Astrocyte (in vitro differentiated cells and primary cell): ENCODE measurements at regions not wholly inside any gene's neighbourhood (a gene's known extent, or its start where the extent isn't known, plus 50 kb on each side); places are given as distances from the start of the nearest gene placed in this dataset.

Source experiments
- DNase-seq: peaks from one replicate; pipeline ENCODE4 v3.0.0-alpha.2; 2010; ENCODE audit warnings: low read depth
- FAIRE-seq: peaks from 2 replicates; lab custom pipeline; 2011; peaks lifted over from hg19 to GRCh38; lab: Jason Lieb, UNC
- H2AFZ ChIP-seq: 2 replicates; pipeline ENCODE4 v1.6.0; 2012; ENCODE audit warnings: low read depth, low read length, inconsistent platforms
- H3K27ac ChIP-seq: 2 replicates; pipeline ENCODE4 v1.5.1; 2011; ENCODE audit warnings: low read depth, low read length, inconsistent platforms
- H3K27me3 ChIP-seq: 2 replicates; pipeline ENCODE4 v1.6.0; 2011; ENCODE audit warnings: low read length, inconsistent platforms; ENCODE audit not compliant: insufficient read depth
- H3K36me3 ChIP-seq: 2 replicates; pipeline ENCODE4 v1.5.1; 2011; ENCODE audit warnings: low read length, inconsistent platforms; ENCODE audit not compliant: insufficient read depth
- H3K4me1 ChIP-seq: 2 replicates; pipeline ENCODE4 v1.5.1; 2011; ENCODE audit warnings: low read length, inconsistent platforms; ENCODE audit not compliant: insufficient read depth
- H3K4me2 ChIP-seq: 2 replicates; pipeline ENCODE4 v1.6.0; 2012; ENCODE audit warnings: low read length, inconsistent platforms
- H3K4me3 ChIP-seq: 2 replicates; pipeline ENCODE4 v1.5.1; 2011; ENCODE audit warnings: low read depth, mild to moderate bottlenecking, low read length, inconsistent platforms; ENCODE audit not compliant: insufficient read depth
- H3K79me2 ChIP-seq: 2 replicates; pipeline ENCODE4 v1.6.0; 2012; ENCODE audit warnings: mild to moderate bottlenecking, low read length, inconsistent platforms; ENCODE audit not compliant: insufficient read depth
- H3K9ac ChIP-seq: 2 replicates; pipeline ENCODE4 v1.6.0; 2012; ENCODE audit warnings: mild to moderate bottlenecking, low read length, inconsistent platforms
- H3K9me3 ChIP-seq: 2 replicates; pipeline ENCODE4 v1.5.1; 2012; ENCODE audit warnings: low read depth, mild to moderate bottlenecking, low read length, inconsistent platforms; ENCODE audit not compliant: insufficient read depth
- H4K20me1 ChIP-seq: 2 replicates; pipeline ENCODE4 v1.6.0; 2012; ENCODE audit warnings: low read length, inconsistent platforms; ENCODE audit not compliant: insufficient read depth
- H3K27ac Mint-ChIP-seq: one replicate; pipeline ENCODE4 v1.8.0; 2021; ENCODE audit warnings: mild to moderate bottlenecking, mixed read lengths; ENCODE audit not compliant: unreplicated experiment
- H3K27me3 Mint-ChIP-seq: one replicate; pipeline ENCODE4 v1.8.0; 2021; ENCODE audit warnings: low read depth, mixed read lengths; ENCODE audit not compliant: unreplicated experiment
- H3K36me3 Mint-ChIP-seq: one replicate; pipeline ENCODE4 v1.8.0; 2021; ENCODE audit warnings: low read depth, mixed read lengths; ENCODE audit not compliant: unreplicated experiment
- H3K4me1 Mint-ChIP-seq: one replicate; pipeline ENCODE4 v1.8.0; 2021; ENCODE audit warnings: low read depth, mixed read lengths; ENCODE audit not compliant: unreplicated experiment
- H3K4me3 Mint-ChIP-seq: one replicate; pipeline ENCODE4 v1.8.0; 2021; ENCODE audit warnings: mild to moderate bottlenecking, moderate library complexity, mixed read lengths; ENCODE audit not compliant: unreplicated experiment
- H3K9me3 Mint-ChIP-seq: one replicate; pipeline ENCODE4 v1.8.0; 2021; ENCODE audit warnings: mild to moderate bottlenecking, mixed read lengths; ENCODE audit not compliant: unreplicated experiment
- EZH2 ChIP-seq: IDR thresholded peaks from 2 replicates; pipeline ENCODE4 v1.6.1; 2012; ENCODE audit warnings: mild to moderate bottlenecking, low read length, inconsistent platforms; ENCODE audit not compliant: insufficient read depth
- TF ChIP-seq, protein P1 (sequence below): IDR thresholded peaks from 2 replicates; pipeline ENCODE4 v1.5.1; 2011; ENCODE audit warnings: low read depth, mild to moderate bottlenecking, inconsistent platforms, low read length, moderate library complexity; ENCODE audit not compliant: insufficient read depth

DNA sequence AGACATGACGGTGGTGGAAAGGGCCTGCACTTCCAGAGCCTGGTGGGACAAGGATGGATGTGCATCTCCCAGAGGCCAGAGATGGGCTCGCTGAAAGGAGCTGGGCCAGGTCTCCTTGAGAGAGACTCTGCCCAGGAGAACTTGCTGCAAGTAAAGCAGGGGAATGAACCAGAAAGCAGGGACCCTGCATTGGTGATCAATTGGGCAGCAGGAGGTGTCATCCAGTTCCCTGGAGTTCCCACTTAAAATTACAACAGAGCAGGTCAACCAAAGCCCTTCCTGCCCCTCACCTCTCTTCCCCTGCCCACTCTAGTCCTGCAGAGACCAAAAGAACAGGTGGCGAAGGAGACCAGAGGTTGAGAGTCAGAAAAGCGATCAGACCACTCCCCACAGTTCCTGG is 69.7 kb upstream of the CAB39 start:
- Histone ChIP-seq H3K27me3 (no peaks in the 10 kb centered on the region), H3K27ac (no peak overlapping the region), H4K20me1 (no peaks in the 10 kb centered on the region), H3K79me2 (no peaks in the 10 kb centered on the region), H3K4me1 (peaks cover 3% of the 10 kb centered on the region), H3K4me3 (no peak overlapping the region), H3K4me2 (no peak overlapping the region), H3K9ac (no peak overlapping the region), H3K9me3 (no peaks in the 10 kb centered on the region), H2AFZ (no peak overlapping the region), H3K36me3 (no peaks in the 10 kb centered on the region)
- Mint-ChIP-seq H3K27ac (no peak overlapping the region), H3K4me1 (no peaks in the 10 kb centered on the region), H3K36me3 (no peaks in the 10 kb centered on the region), H3K27me3 (peaks cover 2% of the 10 kb centered on the region), H3K4me3 (no peak overlapping the region), H3K9me3 (peaks cover 3% of the 10 kb centered on the region)
- DNase-seq, result no peak
- no peak for TF ChIP-seq EZH2
- TF ChIP-seq, protein P1, sequence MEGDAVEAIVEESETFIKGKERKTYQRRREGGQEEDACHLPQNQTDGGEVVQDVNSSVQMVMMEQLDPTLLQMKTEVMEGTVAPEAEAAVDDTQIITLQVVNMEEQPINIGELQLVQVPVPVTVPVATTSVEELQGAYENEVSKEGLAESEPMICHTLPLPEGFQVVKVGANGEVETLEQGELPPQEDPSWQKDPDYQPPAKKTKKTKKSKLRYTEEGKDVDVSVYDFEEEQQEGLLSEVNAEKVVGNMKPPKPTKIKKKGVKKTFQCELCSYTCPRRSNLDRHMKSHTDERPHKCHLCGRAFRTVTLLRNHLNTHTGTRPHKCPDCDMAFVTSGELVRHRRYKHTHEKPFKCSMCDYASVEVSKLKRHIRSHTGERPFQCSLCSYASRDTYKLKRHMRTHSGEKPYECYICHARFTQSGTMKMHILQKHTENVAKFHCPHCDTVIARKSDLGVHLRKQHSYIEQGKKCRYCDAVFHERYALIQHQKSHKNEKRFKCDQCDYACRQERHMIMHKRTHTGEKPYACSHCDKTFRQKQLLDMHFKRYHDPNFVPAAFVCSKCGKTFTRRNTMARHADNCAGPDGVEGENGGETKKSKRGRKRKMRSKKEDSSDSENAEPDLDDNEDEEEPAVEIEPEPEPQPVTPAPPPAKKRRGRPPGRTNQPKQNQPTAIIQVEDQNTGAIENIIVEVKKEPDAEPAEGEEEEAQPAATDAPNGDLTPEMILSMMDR, result no peak
- FAIRE-seq, result no peak

DNA sequence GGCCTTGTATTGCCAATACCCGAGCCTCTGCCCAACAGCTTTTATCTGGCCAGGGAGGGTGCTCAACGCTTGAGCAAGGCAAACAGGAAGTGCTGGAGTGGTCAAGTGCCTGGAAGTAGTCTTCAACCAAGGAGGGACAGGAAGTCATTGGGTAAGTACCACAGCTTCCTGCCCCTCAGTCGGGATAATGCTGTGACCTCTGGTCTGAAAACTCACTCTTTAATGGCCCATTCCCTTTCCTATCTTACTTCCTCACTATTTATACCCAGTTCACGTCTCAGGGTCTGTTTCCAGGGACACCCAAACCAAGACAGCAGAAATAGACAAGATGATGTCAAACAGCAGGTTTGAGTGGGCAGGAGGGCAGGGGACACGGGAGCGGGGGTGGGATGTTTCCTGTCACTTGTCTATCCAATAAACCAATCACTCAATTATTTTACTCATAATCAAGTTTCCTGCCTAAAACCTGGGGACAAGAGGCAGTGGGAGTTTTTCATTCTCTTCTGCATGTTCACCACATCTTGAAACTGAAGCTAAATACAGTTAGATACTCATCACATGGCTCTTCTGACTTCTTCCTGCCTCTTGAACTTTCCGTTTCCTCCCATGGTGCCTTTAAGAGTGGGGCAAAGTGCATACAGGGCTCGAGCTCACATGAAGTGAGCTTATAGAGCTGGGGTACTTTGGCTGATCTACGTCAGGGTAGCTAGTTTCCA is 68.9 kb upstream of the CAB39 start:
- H3K4me3 Mint-ChIP-seq, result no peak overlapping the region
- DNase-seq (no peak), FAIRE-seq (no peak)
- H3K9me3 Mint-ChIP-seq, result peaks cover 3% of the 10 kb centered on the region
- Histone ChIP-seq H3K27ac (no peak overlapping the region), H3K9ac (no peak overlapping the region), H3K79me2 (no peaks in the 10 kb centered on the region), H4K20me1 (no peaks in the 10 kb centered on the region), H3K9me3 (no peaks in the 10 kb centered on the region), H3K4me3 (no peak overlapping the region), H3K4me1 (peaks cover 3% of the 10 kb centered on the region), H2AFZ (no peak overlapping the region), H3K4me2 (no peak overlapping the region), H3K27me3 (no peaks in the 10 kb centered on the region), H3K36me3 (no peaks in the 10 kb centered on the region)
- no peak overlapping the region for H3K27ac Mint-ChIP-seq
- peaks cover 2% of the 10 kb centered on the region for H3K27me3 Mint-ChIP-seq
- no peak for TF ChIP-seq EZH2
- no peaks in the 10 kb centered on the region for H3K4me1 Mint-ChIP-seq
- H3K36me3 Mint-ChIP-seq, result no peaks in the 10 kb centered on the region

GRCh38 chr2:230644356-230644935 is 68.2 kb upstream of the CAB39 start:
- no peak for FAIRE-seq
- Histone ChIP-seq H2AFZ (no peak overlapping the region), H3K79me2 (no peaks in the 10 kb centered on the region), H3K36me3 (no peaks in the 10 kb centered on the region), H3K4me1 (peaks cover 3% of the 10 kb centered on the region), H3K27me3 (no peaks in the 10 kb centered on the region), H4K20me1 (no peaks in the 10 kb centered on the region), H3K4me3 (no peak overlapping the region), H3K9ac (no peak overlapping the region), H3K9me3 (no peaks in the 10 kb centered on the region), H3K27ac (no peak overlapping the region), H3K4me2 (no peak overlapping the region)
- peaks cover 3% of the 10 kb centered on the region for H3K9me3 Mint-ChIP-seq
- no peak for TF ChIP-seq EZH2
- TF ChIP-seq, protein P1, result no peak
- H3K4me1 Mint-ChIP-seq, result no peaks in the 10 kb centered on the region
- peaks cover 2% of the 10 kb centered on the region for H3K27me3 Mint-ChIP-seq
- H3K27ac Mint-ChIP-seq, result no peak overlapping the region
- no peak overlapping the region for H3K4me3 Mint-ChIP-seq
- DNase-seq, result no peak
- no peaks in the 10 kb centered on the region for H3K36me3 Mint-ChIP-seq
